ENCODE measurements at regions not wholly inside any gene's neighbourhood (a gene's known extent, or its start where the extent isn't known, plus 50 kb on each side); places are given as distances from the start of the nearest gene placed in this dataset.
A peak's percentile ranks its signal among the peaks of the same experiment; 100 is the strongest.

- no peak for DNase-seq (ENCODE audit: low read depth in 2 of 3, low spot score in 2 of 3)
Measured at GRCh38 chr3:107428051-107428858, 51.0 kb downstream of the CCDC54 start.

GRCh38 chr3:107429320-107430181 lies 52.3 kb downstream of the CCDC54 start:
- DNase-seq (ENCODE audit: low read depth in 2 of 3, low spot score in 2 of 3), result peak in 2 of 3 experiments; percentile 22 to 23

GRCh38 chr3:107430214-107430995 lies 53.2 kb downstream of the CCDC54 start:
- no peak for DNase-seq (ENCODE audit: low read depth in 2 of 3, low spot score in 2 of 3)

GRCh38 chr3:107430996-107431245 lies 53.7 kb downstream of the CCDC54 start:
- DNase-seq (ENCODE audit: low read depth in 2 of 3, low spot score in 2 of 3), result peak in 2 of 3 experiments; percentile 12 to 25

GRCh38 chr3:107431246-107432012 lies 54.2 kb downstream of the CCDC54 start:
- DNase-seq (ENCODE audit: low read depth in 2 of 3, low spot score in 2 of 3), result peak; percentile 12 to 30 (median 22)

- DNase-seq (ENCODE audit: low read depth in 2 of 3, low spot score in 2 of 3), result no peak
Measured at GRCh38 chr3:107432013-107432515, 54.8 kb downstream of the CCDC54 start.

GRCh38 chr3:107432646-107433045 lies 55.4 kb downstream of the CCDC54 start:
- DNase-seq (ENCODE audit: low read depth in 2 of 3, low spot score in 2 of 3), result no peak

- no peak for DNase-seq (ENCODE audit: low read depth in 2 of 3, low spot score in 2 of 3)
Measured at GRCh38 chr3:107436029-107436428, 58.8 kb downstream of the CCDC54 start.

GRCh38 chr3:107438671-107439070 lies 61.4 kb downstream of the CCDC54 start:
- DNase-seq (ENCODE audit: low read depth in 2 of 3, low spot score in 2 of 3), result no peak

GRCh38 chr3:107441617-107442016 lies 64.4 kb downstream of the CCDC54 start:
- no peak for DNase-seq (ENCODE audit: low read depth in 2 of 3, low spot score in 2 of 3)

GRCh38 chr3:107443461-107443860 lies 66.2 kb downstream of the CCDC54 start:
- no peak for DNase-seq (ENCODE audit: low read depth in 2 of 3, low spot score in 2 of 3)

GRCh38 chr3:107446706-107447105 lies 69.5 kb downstream of the CCDC54 start:
- DNase-seq (ENCODE audit: low read depth in 2 of 3, low spot score in 2 of 3), result no peak

GRCh38 chr3:107450254-107450893 lies 72.4 kb upstream of the BBX start:
- no peak for DNase-seq (ENCODE audit: low read depth in 2 of 3, low spot score in 2 of 3)

GRCh38 chr3:107452436-107452835 lies 70.3 kb upstream of the BBX start:
- DNase-seq (ENCODE audit: low read depth in 2 of 3, low spot score in 2 of 3), result no peak

- no peak for DNase-seq (ENCODE audit: low read depth in 2 of 3, low spot score in 2 of 3)
Measured at GRCh38 chr3:107453504-107453903, 69.3 kb upstream of the BBX start.

GRCh38 chr3:107455621-107456020 lies 67.1 kb upstream of the BBX start:
- DNase-seq (ENCODE audit: low read depth in 2 of 3, low spot score in 2 of 3), result no peak

GRCh38 chr3:107456501-107456900 lies 66.3 kb upstream of the BBX start:
- DNase-seq (ENCODE audit: low read depth in 2 of 3, low spot score in 2 of 3), result no peak

GRCh38 chr3:107458871-107459270 lies 63.9 kb upstream of the BBX start:
- DNase-seq (ENCODE audit: low read depth in 2 of 3, low spot score in 2 of 3), result no peak

GRCh38 chr3:107461721-107462120 lies 61.0 kb upstream of the BBX start:
- DNase-seq (ENCODE audit: low read depth in 2 of 3, low spot score in 2 of 3), result no peak

GRCh38 chr3:107464037-107464436 lies 58.7 kb upstream of the BBX start:
- no peak for DNase-seq (ENCODE audit: low read depth in 2 of 3, low spot score in 2 of 3)

Measured in activated CD8-positive, alpha-beta memory T cell treated with anti-CD3 and anti-CD28 coated beads for 48 hours (primary cell).